Smooth muscle cell (in vitro differentiated cells): ENCODE measurements at regions not wholly inside any gene's neighbourhood (a gene's known extent, or its start where the extent isn't known, plus 50 kb on each side); places are given as distances from the start of the nearest gene placed in this dataset.

Source experiments
- DNase-seq: peaks from one replicate; lab custom pipeline; 2025; ENCODE audit not compliant: unreplicated experiment; lab: John Stamatoyannopoulos, UW
- H2AFZ ChIP-seq: fragments of 200-600 bp; sonication (generic); 2 replicates; pipeline ENCODE4 v1.6.0; 2016; ENCODE audit warnings: antibody characterized with exemption, low read depth, mild to moderate bottlenecking
- H3F3A ChIP-seq: fragments of 200-600 bp; sonication (generic); 2 replicates; pipeline ENCODE4 v1.6.0; 2017; ENCODE audit warnings: antibody characterized with exemption, low read depth
- H3K27ac ChIP-seq: fragments of 200-600 bp; sonication (generic); 2 replicates; pipeline ENCODE4 v1.5.1; 2016; ENCODE audit warnings: low read depth, mild to moderate bottlenecking
- H3K27me3 ChIP-seq: fragments of 200-600 bp; sonication (generic); 2 replicates; pipeline ENCODE4 v1.6.1; 2016; ENCODE audit warnings: low read depth, mild to moderate bottlenecking
- H3K36me3 ChIP-seq: fragments of 200-600 bp; sonication (generic); 2 replicates; pipeline ENCODE4 v1.5.1; 2016; ENCODE audit warnings: low read depth
- H3K4me1 ChIP-seq: fragments of 200-600 bp; sonication (generic); 2 replicates; pipeline ENCODE4 v1.5.1; 2016; ENCODE audit warnings: low read depth
- H3K4me2 ChIP-seq: fragments of 200-600 bp; sonication (generic); 2 replicates; pipeline ENCODE4 v1.6.0; 2016; ENCODE audit warnings: mild to moderate bottlenecking
- H3K4me3 ChIP-seq: fragments of 200-600 bp; sonication (generic); 2 replicates; pipeline ENCODE4 v1.5.1; 2016; ENCODE audit warnings: mild to moderate bottlenecking
- H3K79me2 ChIP-seq: fragments of 200-600 bp; sonication (generic); 2 replicates; pipeline ENCODE4 v1.6.0; 2016; ENCODE audit warnings: low read depth, mild to moderate bottlenecking
- H3K9ac ChIP-seq: fragments of 200-600 bp; sonication (generic); 2 replicates; pipeline ENCODE4 v1.6.0; 2016; ENCODE audit warnings: low read depth
- H3K9me3 ChIP-seq: fragments of 200-600 bp; sonication (generic); replicated peaks from 2 replicates; pipeline ENCODE4 v1.5.1; 2016; ENCODE audit warnings: low read depth
- H4K20me1 ChIP-seq: fragments of 200-600 bp; sonication (generic); 2 replicates; pipeline ENCODE4 v1.6.0; 2016; ENCODE audit warnings: low read depth
- WGBS: methylation state at CpG from one replicate; pipeline ENCODE4 v1.1.7; 2016; ENCODE audit warnings: low lambda C conversion rate; 5-methylcytosine and 5-hydroxymethylcytosine counted together
- TF ChIP-seq, protein P1 (sequence below): fragments of 200-600 bp; sonication (generic); IDR thresholded peaks from 2 replicates; pipeline ENCODE4 v1.5.1; 2017; ENCODE audit warnings: borderline replicate concordance, mild to moderate bottlenecking, antibody characterized with exemption; ENCODE audit not compliant: insufficient read depth, poor library complexity, severe bottlenecking

DNA sequence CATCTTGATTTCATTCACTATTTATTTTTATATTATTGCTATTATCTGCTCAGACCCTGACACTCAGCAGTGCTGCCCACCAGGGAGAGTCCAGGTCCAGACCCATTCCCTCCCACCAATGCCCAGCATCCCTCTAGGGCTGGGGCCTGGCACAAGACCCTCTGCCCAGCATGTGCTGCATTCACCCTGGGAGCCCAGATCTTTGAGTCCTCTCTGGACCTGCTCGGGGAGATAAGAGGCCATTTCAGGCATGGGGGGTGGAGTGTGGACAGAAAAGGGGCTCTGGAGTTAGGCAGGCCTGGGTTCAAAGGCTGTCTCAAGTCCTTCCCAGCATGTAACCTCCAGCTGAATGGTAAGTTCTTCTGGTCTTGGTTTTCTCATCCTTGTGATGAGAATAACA, 209.6 kb downstream of the CYP26B1 start:
- Histone ChIP-seq H3K27ac (no peak overlapping the region), H3K79me2 (no peaks in the 10 kb centered on the region), H3K36me3 (no peaks in the 10 kb centered on the region), H3K4me1 (no peaks in the 10 kb centered on the region), H3F3A (no peaks in the 10 kb centered on the region), H2AFZ (no peak overlapping the region), H3K4me2 (no peak overlapping the region), H3K27me3 (no peaks in the 10 kb centered on the region), H3K4me3 (no peak overlapping the region), H3K9ac (no peak overlapping the region), H4K20me1 (no peaks in the 10 kb centered on the region), H3K9me3 (no peaks in the 10 kb centered on the region)
- DNase-seq = no peak
- TF ChIP-seq, protein P1, sequence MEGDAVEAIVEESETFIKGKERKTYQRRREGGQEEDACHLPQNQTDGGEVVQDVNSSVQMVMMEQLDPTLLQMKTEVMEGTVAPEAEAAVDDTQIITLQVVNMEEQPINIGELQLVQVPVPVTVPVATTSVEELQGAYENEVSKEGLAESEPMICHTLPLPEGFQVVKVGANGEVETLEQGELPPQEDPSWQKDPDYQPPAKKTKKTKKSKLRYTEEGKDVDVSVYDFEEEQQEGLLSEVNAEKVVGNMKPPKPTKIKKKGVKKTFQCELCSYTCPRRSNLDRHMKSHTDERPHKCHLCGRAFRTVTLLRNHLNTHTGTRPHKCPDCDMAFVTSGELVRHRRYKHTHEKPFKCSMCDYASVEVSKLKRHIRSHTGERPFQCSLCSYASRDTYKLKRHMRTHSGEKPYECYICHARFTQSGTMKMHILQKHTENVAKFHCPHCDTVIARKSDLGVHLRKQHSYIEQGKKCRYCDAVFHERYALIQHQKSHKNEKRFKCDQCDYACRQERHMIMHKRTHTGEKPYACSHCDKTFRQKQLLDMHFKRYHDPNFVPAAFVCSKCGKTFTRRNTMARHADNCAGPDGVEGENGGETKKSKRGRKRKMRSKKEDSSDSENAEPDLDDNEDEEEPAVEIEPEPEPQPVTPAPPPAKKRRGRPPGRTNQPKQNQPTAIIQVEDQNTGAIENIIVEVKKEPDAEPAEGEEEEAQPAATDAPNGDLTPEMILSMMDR = no peak
- 89% methylated on average over 1 of the region's 1 CpG for WGBS

DNA sequence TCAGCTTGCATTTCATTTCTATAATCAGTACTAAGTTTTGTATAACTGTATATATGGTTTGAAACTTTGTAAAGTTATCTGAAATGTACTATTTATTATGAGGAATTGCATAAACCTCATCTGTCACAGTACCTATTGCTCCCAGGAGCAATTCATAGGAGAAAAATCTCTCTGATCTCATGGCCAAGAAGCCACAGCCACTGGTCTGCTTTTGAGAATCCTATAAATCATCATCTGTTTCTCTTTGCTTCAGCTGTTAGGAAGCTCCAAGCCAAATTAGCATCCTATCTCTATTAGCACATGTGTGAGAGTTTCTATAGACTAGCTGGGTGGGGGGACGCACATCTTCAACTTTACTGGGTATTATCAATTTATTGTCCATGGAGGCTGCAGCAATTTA, 210.3 kb downstream of the CYP26B1 start:
- Histone ChIP-seq H3K79me2 (no peaks in the 10 kb centered on the region), H3F3A (no peaks in the 10 kb centered on the region), H4K20me1 (no peaks in the 10 kb centered on the region), H3K9me3 (no peaks in the 10 kb centered on the region), H2AFZ (no peak overlapping the region), H3K4me2 (no peak overlapping the region), H3K4me1 (no peaks in the 10 kb centered on the region), H3K27ac (no peak overlapping the region), H3K4me3 (no peak overlapping the region), H3K27me3 (no peaks in the 10 kb centered on the region), H3K36me3 (no peaks in the 10 kb centered on the region), H3K9ac (no peak overlapping the region)
- WGBS = 92% methylated on average over 1 of the region's 1 CpG
- TF ChIP-seq, protein P1 = no peak
- DNase-seq = no peak

DNA sequence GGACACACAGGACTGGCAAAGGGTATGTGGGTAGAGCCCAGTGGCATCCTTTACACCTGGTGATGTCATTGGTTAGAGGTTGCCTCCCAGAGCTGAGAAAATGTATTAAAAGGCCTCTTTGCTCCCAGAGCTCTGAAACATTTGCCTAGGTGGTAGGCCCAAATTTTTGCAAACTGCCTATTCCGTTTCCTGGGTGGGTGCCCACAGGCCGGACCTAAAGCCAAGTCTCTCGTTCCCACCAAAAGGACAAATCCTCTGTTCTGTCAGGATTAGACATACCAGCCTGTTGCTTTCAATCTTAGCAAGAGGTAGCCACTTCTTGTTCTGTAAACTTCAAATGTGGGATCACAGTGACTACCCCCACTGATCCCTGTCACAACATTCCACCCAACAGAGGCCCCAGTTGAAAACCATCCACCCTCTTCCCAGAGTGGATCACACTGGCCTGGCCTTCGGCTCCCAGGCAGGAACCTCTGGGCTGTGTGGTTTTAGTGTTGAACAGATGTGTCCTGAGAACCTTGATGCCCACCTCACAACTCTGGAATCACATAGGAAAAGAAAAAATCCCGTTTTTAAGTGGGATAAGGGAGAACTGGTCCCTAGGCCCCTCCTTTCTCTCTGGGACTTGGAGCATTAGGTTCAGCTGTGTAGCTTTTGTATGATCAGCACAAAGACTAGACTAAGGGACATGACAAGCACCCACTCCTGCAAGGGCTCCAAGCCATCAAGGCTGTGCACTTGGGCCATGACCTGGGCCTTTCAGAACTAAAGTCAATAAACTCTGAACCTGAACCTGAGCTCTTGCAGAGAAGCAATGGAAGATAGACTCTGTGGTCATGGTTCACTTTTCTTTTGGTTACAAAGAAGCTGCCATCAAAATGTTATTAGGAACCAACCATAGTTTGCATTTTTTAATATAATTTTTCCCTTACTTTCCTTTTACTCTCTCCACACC, 211.3 kb downstream of the CYP26B1 start:
- no peak for DNase-seq
- 89% methylated on average over 5 of the region's 5 CpGs for WGBS
- Histone ChIP-seq H3K27ac (no peak overlapping the region), H3K9ac (no peak overlapping the region), H3K79me2 (no peaks in the 10 kb centered on the region), H3K9me3 (no peaks in the 10 kb centered on the region), H3F3A (no peaks in the 10 kb centered on the region), H3K4me2 (no peak overlapping the region), H3K27me3 (no peaks in the 10 kb centered on the region), H3K4me3 (no peak overlapping the region), H2AFZ (no peak overlapping the region), H3K4me1 (no peaks in the 10 kb centered on the region), H4K20me1 (no peaks in the 10 kb centered on the region), H3K36me3 (no peaks in the 10 kb centered on the region)
- TF ChIP-seq, protein P1 = no peak
